ENCODE measurements at regions not wholly inside any gene's neighbourhood (a gene's known extent, or its start where the extent isn't known, plus 50 kb on each side); places are given as distances from the start of the nearest gene placed in this dataset.

GRCh38 chr2:217349251-217349650, 489.4 kb upstream of the TNP1 start:
- TF ChIP-seq EZH2phosphoT487 (IDR thresholded peaks at IDR 0.05; ENCODE audit: low read depth, severe bottlenecking, unreplicated experiment) (no peak), CTCF (IDR thresholded peaks at IDR 0.05; ENCODE audit: poor library complexity) (no peak)
